GM18502 (cell line): ENCODE measurements at regions not wholly inside any gene's neighbourhood (a gene's known extent, or its start where the extent isn't known, plus 50 kb on each side); places are given as distances from the start of the nearest gene placed in this dataset.
"Not testable (repeated sequence)": the region's sequence is repeated elsewhere in the genome, so short reads cannot be mapped to it uniquely, and the experiment has no call there.

Experiments
- ATAC-seq: cut with Tn5 transposase; IDR thresholded peaks from one replicate; pipeline ENCODE4 v1.9.1; 2021; ENCODE audit warnings: mild to moderate bottlenecking; ENCODE audit not compliant: unreplicated experiment, poor library complexity

- ATAC-seq, result no peak
Measured at GRCh38 chr2:88396209-88396608, 56.3 kb downstream of the FOXI3 start.

GRCh38 chr2:88377641-88377991 is 74.9 kb downstream of the FOXI3 start:
- ATAC-seq, result no peak

- ATAC-seq, result no peak
Measured at GRCh38 chr2:88372042-88372441, 80.5 kb downstream of the FOXI3 start.

- not testable (repeated sequence) for ATAC-seq
Measured at GRCh38 chr2:88365408-88365807, 87.1 kb downstream of the FOXI3 start.

GRCh38 chr2:88355486-88355885 is 97.0 kb downstream of the FOXI3 start:
- no peak for ATAC-seq

- ATAC-seq, result peak; percentile 26
Measured at GRCh38 chr2:88351249-88351601, 101.3 kb downstream of the FOXI3 start.

- ATAC-seq, result peak; percentile 84
Measured at GRCh38 chr2:88350331-88351248, 101.9 kb downstream of the FOXI3 start.

- no peak for ATAC-seq
Measured at GRCh38 chr2:88345842-88346241, 106.7 kb downstream of the FOXI3 start.

GRCh38 chr2:88342749-88343148 is 109.7 kb downstream of the FOXI3 start:
- no peak for ATAC-seq

GRCh38 chr2:88334418-88334817 is 118.1 kb downstream of the FOXI3 start:
- no peak for ATAC-seq

- ATAC-seq, result no peak
Measured at GRCh38 chr2:88331239-88331638, 121.3 kb downstream of the FOXI3 start.

- peak; percentile 85 for ATAC-seq
Measured at GRCh38 chr2:88329815-88330603, 122.5 kb downstream of the FOXI3 start.

- no peak for ATAC-seq
Measured at GRCh38 chr2:88321449-88322248, 130.8 kb downstream of the FOXI3 start.

- no peak for ATAC-seq
Measured at GRCh38 chr2:88320076-88320773, 132.3 kb downstream of the FOXI3 start.

- no peak for ATAC-seq
Measured at GRCh38 chr2:88318956-88319330, 133.6 kb downstream of the FOXI3 start.

GRCh38 chr2:88318071-88318955 is 134.2 kb downstream of the FOXI3 start:
- no peak for ATAC-seq

GRCh38 chr2:88310787-88311186 is 140.6 kb downstream of the THNSL2 start:
- no peak for ATAC-seq

GRCh38 chr2:88307817-88308216 is 137.7 kb downstream of the THNSL2 start:
- ATAC-seq, result no peak

GRCh38 chr2:88303865-88304264 is 133.7 kb downstream of the THNSL2 start:
- no peak for ATAC-seq
